Adrenal gland (tissue), 9 donors: ENCODE measurements at regions not wholly inside any gene's neighbourhood (a gene's known extent, or its start where the extent isn't known, plus 50 kb on each side); places are given as distances from the start of the nearest gene placed in this dataset.

Experiments
- DNase-seq, 7 donors: peaks; one replicate each; pipeline ENCODE4 v3.0.0-alpha.2; 2019 to 2020
- H3K27ac ChIP-seq, 5 donors: fragments of 200-600 bp; sonication (generic) in 4 of 5; 1 replicate in 3 of 5; 2 replicates in 2 of 5; pipeline versions ENCODE4 v1.5.1 to v1.8.0; 2016 to 2020; ENCODE audit warnings: mild to moderate bottlenecking in 1 of 5
- H3K27me3 ChIP-seq: fragments of 200-600 bp; 2 replicates; pipeline ENCODE4 v1.8.0; 2021
- H3K36me3 ChIP-seq, 2 donors: fragments of 200-600 bp; replicated peaks in 1 of 2; 1 replicate in 1 of 2; 2 replicates in 1 of 2; pipeline versions ENCODE4 v1.5.1 to v1.8.0; 2018 to 2022
- H3K4me1 ChIP-seq, 2 donors: fragments of 200-600 bp; replicated peaks in 1 of 2; 1 replicate in 1 of 2; 2 replicates in 1 of 2; pipeline versions ENCODE4 v1.5.1 to v1.8.0; 2018 to 2021
- H3K4me3 ChIP-seq, 4 donors: fragments of 200-600 bp; sonication (generic) in 3 of 4; one replicate each; pipeline ENCODE4 v1.5.1; 2016 to 2018
- H3K9me3 ChIP-seq, 3 donors: fragments of 200-600 bp; sonication (generic) in 1 of 3; replicated peaks in 1 of 3; 1 replicate in 2 of 3; 2 replicates in 1 of 3; pipeline versions ENCODE4 v1.5.1 to v1.8.0; 2016 to 2021
- CTCF ChIP-seq, 6 experiments: fragments of 450-650 bp in 4 of 6; fragments of 200-600 bp in 2 of 6; sonication (generic) in 1 of 6; IDR thresholded peaks; 1 replicate in 5 of 6; 2 replicates in 1 of 6; pipeline versions ENCODE4 v1.5.1 to v1.8.0; 2016 to 2021; ENCODE audit warnings: antibody characterized with exemption in 6 of 6, mild to moderate bottlenecking in 2 of 6, moderate library complexity in 1 of 6
- POLR2A ChIP-seq, 2 donors: fragments of 450-650 bp; IDR thresholded peaks; one replicate each; pipeline ENCODE4 v1.6.1; 2017; ENCODE audit warnings: antibody characterized with exemption in 2 of 2, mild to moderate bottlenecking in 2 of 2, moderate library complexity in 1 of 2
- WGBS, 4 donors: extraction: QIAGEN DNeasy Blood & Tissue Kit in 2 of 4; methylation state at CpG; one replicate each; pipeline versions ENCODE4 v1.1.5 to v1.1.7; 2013 to 2017; 5-methylcytosine and 5-hydroxymethylcytosine counted together
- intact Hi-C, 2 donors: fragments of 100-400 bp; cut with DNase I; formaldehyde crosslinking; loops; one replicate each; pipeline versions ENCODE4 v1.14.1 to v1.15.0; 2022 to 2023
- donor health status: healthy with polysubstance abuse.
- donor health status: Bipolar disorder and iron deficiency.
- donor health status: DM: yes; HTN: yes; CAD: no.
- donor health status: DM: no; HTN: no; CAD: no.
- donor health status: DM: no; HTN: no; CAD: no.

- Histone ChIP-seq H3K4me3 (no peak overlapping the region), H3K4me1 (no peaks in the 10 kb centered on the region), H3K27me3 (no peaks in the 10 kb centered on the region), H3K27ac (no peak overlapping the region), H3K36me3 (no peaks in the 10 kb centered on the region), H3K9me3 (no peaks in the 10 kb centered on the region)
- no peak for DNase-seq
- 79 to 100% (median 90%) methylated on average over 1 of the region's 1 CpG for WGBS, 4 donors
- intact Hi-C loops, result no loop called here
- TF ChIP-seq CTCF (IDR thresholded peaks at IDR 0.05), result no peak
- TF ChIP-seq POLR2A (IDR thresholded peaks at IDR 0.05), result no peak
These were observed 65.4 kb upstream of the GNAO1 start for GRCh38 chr16:56125922-56126321.

- Histone ChIP-seq H3K27ac (no peak overlapping the region), H3K9me3 (no peaks in the 10 kb centered on the region), H3K36me3 (no peaks in the 10 kb centered on the region), H3K4me3 (no peak overlapping the region), H3K27me3 (no peaks in the 10 kb centered on the region), H3K4me1 (no peaks in the 10 kb centered on the region)
- TF ChIP-seq CTCF (IDR thresholded peaks at IDR 0.05), result no peak
- no peak for TF ChIP-seq POLR2A (IDR thresholded peaks at IDR 0.05)
- intact Hi-C loops, result no loop called here
- no peak for DNase-seq
- WGBS, 4 donors, result 89 to 96% (median 95%) methylated on average over 2 of the region's 2 CpGs
These were observed 69.0 kb upstream of the GNAO1 start for GRCh38 chr16:56122251-56122650.

- Histone ChIP-seq H3K4me3 (no peak overlapping the region), H3K27me3 (no peaks in the 10 kb centered on the region), H3K9me3 (no peaks in the 10 kb centered on the region), H3K36me3 (no peaks in the 10 kb centered on the region), H3K27ac (no peak overlapping the region), H3K4me1 (no peaks in the 10 kb centered on the region)
- intact Hi-C loops, result no loop called here
- no peak for TF ChIP-seq CTCF (IDR thresholded peaks at IDR 0.05)
- no peak for TF ChIP-seq POLR2A (IDR thresholded peaks at IDR 0.05)
- WGBS, 4 donors, result 83 to 88% (median 83%) methylated on average over 2 of the region's 2 CpGs
- no peak for DNase-seq
These were observed 70.2 kb upstream of the GNAO1 start for GRCh38 chr16:56121156-56121500.

GRCh38 chr16:56120447-56121155 lies 70.7 kb upstream of the GNAO1 start:
- intact Hi-C loops, result no loop called here
- Histone ChIP-seq H3K27ac (no peak overlapping the region), H3K4me1 (no peaks in the 10 kb centered on the region), H3K4me3 (no peak overlapping the region), H3K27me3 (no peaks in the 10 kb centered on the region), H3K9me3 (no peaks in the 10 kb centered on the region), H3K36me3 (no peaks in the 10 kb centered on the region)
- no peak for TF ChIP-seq CTCF (IDR thresholded peaks at IDR 0.05)
- no peak for TF ChIP-seq POLR2A (IDR thresholded peaks at IDR 0.05)
- WGBS, 4 donors, result 65 to 72% (median 70%) methylated on average over 3 of the region's 3 CpGs
- no peak for DNase-seq
